Heart right ventricle (tissue), 16 donors: ENCODE measurements at regions not wholly inside any gene's neighbourhood (a gene's known extent, or its start where the extent isn't known, plus 50 kb on each side); places are given as distances from the start of the nearest gene placed in this dataset.
A peak's percentile ranks its signal among the peaks of the same experiment; 100 is the strongest.

Experiments
- ATAC-seq, 8 donors: fragments of 200-7000 bp; cut with Tn5 transposase; one replicate each; pipeline ENCODE4 v1.9.1; 2020; ENCODE audit warnings: mild to moderate bottlenecking in 8 of 8, moderate library complexity in 8 of 8, moderate number of reproducible peaks in 1 of 8
- DNase-seq, 2 donors: peaks; one replicate each; pipeline ENCODE4 v3.0.0-alpha.2; 2020
- H3K27ac ChIP-seq, 10 donors: fragments of 200-600 bp; sonication (generic) in 2 of 10; one replicate each; pipeline versions ENCODE4 v1.5.0 to v1.8.0; 2020 to 2022; ENCODE audit warnings: mild to moderate bottlenecking in 3 of 10
- H3K27me3 ChIP-seq, 7 donors: fragments of 200-600 bp; one replicate each; pipeline ENCODE4 v1.8.0; 2021 to 2022; ENCODE audit warnings: mild to moderate bottlenecking in 2 of 7
- H3K36me3 ChIP-seq, 9 donors: fragments of 200-600 bp; sonication (generic) in 1 of 9; one replicate each; pipeline versions ENCODE4 v1.5.0 to v1.8.0; 2020 to 2022; ENCODE audit warnings: mild to moderate bottlenecking in 2 of 9
- H3K4me1 ChIP-seq, 9 donors: fragments of 200-600 bp; sonication (generic) in 1 of 9; one replicate each; pipeline versions ENCODE4 v1.5.0 to v1.8.0; 2020 to 2022; ENCODE audit warnings: mild to moderate bottlenecking in 4 of 9
- H3K4me3 ChIP-seq, 10 donors: fragments of 200-600 bp; sonication (generic) in 2 of 10; one replicate each; pipeline versions ENCODE4 v1.5.0 to v1.8.0; 2020 to 2022; ENCODE audit warnings: mild to moderate bottlenecking in 7 of 10, moderate library complexity in 2 of 10
- H3K9me3 ChIP-seq, 11 donors: fragments of 200-600 bp in 10 of 11; sonication (generic) in 2 of 11; one replicate each; pipeline versions ENCODE4 v1.5.0 to v1.8.0; 2013 to 2022; ENCODE audit warnings: mild to moderate bottlenecking in 2 of 11, control low read depth in 1 of 11, moderate library complexity in 1 of 11
- CTCF ChIP-seq, 9 donors: fragments of 200-600 bp; sonication (generic) in 2 of 9; IDR thresholded peaks; one replicate each; pipeline versions ENCODE4 v1.5.0 to v1.8.0; 2021 to 2022; ENCODE audit warnings: antibody characterized with exemption in 9 of 9, mild to moderate bottlenecking in 5 of 9, moderate library complexity in 1 of 9
- WGBS, 2 donors: extraction: QIAGEN DNeasy Blood & Tissue Kit; methylation state at CpG; one replicate each; pipeline ENCODE4 v1.1.7; 2013; ENCODE audit warnings: inconsistent platforms in 1 of 2; 5-methylcytosine and 5-hydroxymethylcytosine counted together
- intact Hi-C, 10 donors: fragments of 100-400 bp; cut with DNase I; formaldehyde crosslinking; loops; one replicate each; pipeline versions ENCODE4 v1.11.1 to v1.14.2; 2022
- donor health status: Arrhythmogenic right ventricular cardiomyopathy.
- donor health status: ischemic (EF 13 %, LVEDD 7.1; RV severe dilation, severe dysfunction).
- donor health status: healthy with polysubstance abuse.
- donor health status: DM: no; HTN: yes; CAD: no.
- donor health status: DM: no; HTN: no; CAD: no.
- donor health status: ischemic (EF 25% LVEDD 6.9; RV normal size, moderate dysfunction).
- donor health status: ischemic (EF 25% LVEDD 5.7; RV mildly dilated, moderate dysfunction).
- donor health status: healthy.
- donor health status: DM: yes; HTN: yes; CAD: no.
- donor health status: Ischemic cardiomyopathy.
- donor health status: ischemic (EF 35%, LVEDD 5.7; RV mildly dilated, moderate dysfunction).
- donor health status: nonischemic (EF 11% LVEDD 7.7; RV severe dilation, severe dysfunction).
- donor health status: DM: yes; HTN: yes; CAD: no.
- donor health status: PGD.
- donor health status: ischemic (EF 29% LVEDD 5.4; RV normal size, mild dysfunction).
- donor health status: nonischemic (EF 23%, LVEDD 6.1; RV moderate dilation, normal function).

GRCh38 chr17:5861246-5861645 lies 208.9 kb upstream of the WSCD1 start:
- no peaks in the 10 kb centered on the region for H3K27me3 ChIP-seq
- no peaks in the 10 kb centered on the region for H3K9me3 ChIP-seq
- no peak overlapping the region for H3K27ac ChIP-seq
- H3K4me3 ChIP-seq = no peak overlapping the region
- H3K36me3 ChIP-seq = no peaks in the 10 kb centered on the region
- no peak for TF ChIP-seq CTCF (IDR thresholded peaks at IDR 0.05)
- peaks cover 0 to 11% (median 4%) of the 10 kb centered on the region in 9 donors for H3K4me1 ChIP-seq
- no peak for DNase-seq
- intact Hi-C loops = no loop called here
- 62 to 66% methylated on average over 4 of the region's 4 CpGs for WGBS, 2 donors
- no peak for ATAC-seq

GRCh38 chr17:5861854-5862253 lies 208.3 kb upstream of the WSCD1 start:
- intact Hi-C loops = no loop called here
- Histone ChIP-seq H3K27me3 (no peaks in the 10 kb centered on the region), H3K27ac (no peak overlapping the region), H3K4me1 (peaks cover 0 to 11% (median 4%) of the 10 kb centered on the region in 9 donors), H3K36me3 (no peaks in the 10 kb centered on the region), H3K9me3 (no peaks in the 10 kb centered on the region), H3K4me3 (no peak overlapping the region)
- ATAC-seq (no peak), DNase-seq (no peak)
- TF ChIP-seq CTCF (IDR thresholded peaks at IDR 0.05) = no peak
- WGBS, 2 donors = 91 to 98% methylated on average over 4 of the region's 4 CpGs

- H3K27me3 ChIP-seq = no peaks in the 10 kb centered on the region
- H3K27ac ChIP-seq = no peak overlapping the region
- ATAC-seq (no peak), DNase-seq (no peak)
- TF ChIP-seq CTCF (IDR thresholded peaks at IDR 0.05) = no peak
- no peaks in the 10 kb centered on the region for H3K36me3 ChIP-seq
- H3K4me3 ChIP-seq = no peak overlapping the region
- intact Hi-C loops = no loop called here
- H3K4me1 ChIP-seq = peaks cover 0 to 11% (median 4%) of the 10 kb centered on the region in 9 donors
- no peaks in the 10 kb centered on the region for H3K9me3 ChIP-seq
These were observed 207.8 kb upstream of the WSCD1 start for GRCh38 chr17:5862395-5862794.

- ATAC-seq = peak in 3 of 8 donors; percentile 44 to 51 (median 47)
- Histone ChIP-seq H3K9me3 (no peaks in the 10 kb centered on the region), H3K36me3 (no peaks in the 10 kb centered on the region), H3K4me3 (no peak overlapping the region), H3K4me1 (peaks cover 0 to 11% (median 4%) of the 10 kb centered on the region in 9 donors), H3K27ac (no peak overlapping the region), H3K27me3 (no peaks in the 10 kb centered on the region)
- DNase-seq = no peak
- no peak for TF ChIP-seq CTCF (IDR thresholded peaks at IDR 0.05)
- intact Hi-C loops = no loop called here
- WGBS, 2 donors = 27 to 28% methylated on average over 9 of the region's 9 CpGs
These were observed 205.2 kb upstream of the WSCD1 start for GRCh38 chr17:5864741-5865657.
